ENCODE measurements at regions not wholly inside any gene's neighbourhood (a gene's known extent, or its start where the extent isn't known, plus 50 kb on each side); places are given as distances from the start of the nearest gene placed in this dataset.

DNA sequence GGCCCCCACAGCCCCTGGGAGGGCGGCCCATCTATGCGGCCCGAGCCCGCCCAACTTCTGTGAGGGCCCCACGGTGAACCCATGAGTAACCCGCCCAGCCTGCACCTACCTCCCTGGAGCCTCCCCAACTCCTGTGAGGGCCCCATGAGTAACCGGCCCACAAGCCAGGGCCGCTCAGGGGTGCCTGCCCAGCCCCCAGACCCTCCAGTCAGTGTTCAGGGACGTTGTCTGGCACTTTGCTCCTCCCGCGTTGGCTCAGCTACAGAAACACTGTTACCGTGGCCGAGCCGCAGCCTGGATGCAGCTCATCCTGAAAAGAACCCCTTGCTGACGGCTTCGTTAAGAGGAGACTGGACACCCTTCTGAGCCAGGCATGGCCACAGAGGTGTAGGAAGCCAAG, 179.6 kb downstream of the BRD1 start:
- H3K4me3 ChIP-seq (ENCODE audit: low read depth, low read length) = no peak overlapping the region
- TF ChIP-seq, protein P1, sequence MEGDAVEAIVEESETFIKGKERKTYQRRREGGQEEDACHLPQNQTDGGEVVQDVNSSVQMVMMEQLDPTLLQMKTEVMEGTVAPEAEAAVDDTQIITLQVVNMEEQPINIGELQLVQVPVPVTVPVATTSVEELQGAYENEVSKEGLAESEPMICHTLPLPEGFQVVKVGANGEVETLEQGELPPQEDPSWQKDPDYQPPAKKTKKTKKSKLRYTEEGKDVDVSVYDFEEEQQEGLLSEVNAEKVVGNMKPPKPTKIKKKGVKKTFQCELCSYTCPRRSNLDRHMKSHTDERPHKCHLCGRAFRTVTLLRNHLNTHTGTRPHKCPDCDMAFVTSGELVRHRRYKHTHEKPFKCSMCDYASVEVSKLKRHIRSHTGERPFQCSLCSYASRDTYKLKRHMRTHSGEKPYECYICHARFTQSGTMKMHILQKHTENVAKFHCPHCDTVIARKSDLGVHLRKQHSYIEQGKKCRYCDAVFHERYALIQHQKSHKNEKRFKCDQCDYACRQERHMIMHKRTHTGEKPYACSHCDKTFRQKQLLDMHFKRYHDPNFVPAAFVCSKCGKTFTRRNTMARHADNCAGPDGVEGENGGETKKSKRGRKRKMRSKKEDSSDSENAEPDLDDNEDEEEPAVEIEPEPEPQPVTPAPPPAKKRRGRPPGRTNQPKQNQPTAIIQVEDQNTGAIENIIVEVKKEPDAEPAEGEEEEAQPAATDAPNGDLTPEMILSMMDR (IDR thresholded peaks at IDR 0.05; ENCODE audit: borderline replicate concordance, insufficient read depth, low read depth, low read length) = no peak

- H3K4me3 ChIP-seq (ENCODE audit: low read depth, low read length) = no peak overlapping the region
- TF ChIP-seq, protein P1 (IDR thresholded peaks at IDR 0.05; ENCODE audit: borderline replicate concordance, insufficient read depth, low read depth, low read length) = no peak
Measured at GRCh38 chr22:49647627-49648026, 180.0 kb downstream of the BRD1 start.

GRCh38 chr22:49646876-49647275, 180.8 kb downstream of the BRD1 start:
- no peak overlapping the region for H3K4me3 ChIP-seq (ENCODE audit: low read depth, low read length)
- TF ChIP-seq, protein P1 (IDR thresholded peaks at IDR 0.05; ENCODE audit: borderline replicate concordance, insufficient read depth, low read depth, low read length) = no peak

DNA sequence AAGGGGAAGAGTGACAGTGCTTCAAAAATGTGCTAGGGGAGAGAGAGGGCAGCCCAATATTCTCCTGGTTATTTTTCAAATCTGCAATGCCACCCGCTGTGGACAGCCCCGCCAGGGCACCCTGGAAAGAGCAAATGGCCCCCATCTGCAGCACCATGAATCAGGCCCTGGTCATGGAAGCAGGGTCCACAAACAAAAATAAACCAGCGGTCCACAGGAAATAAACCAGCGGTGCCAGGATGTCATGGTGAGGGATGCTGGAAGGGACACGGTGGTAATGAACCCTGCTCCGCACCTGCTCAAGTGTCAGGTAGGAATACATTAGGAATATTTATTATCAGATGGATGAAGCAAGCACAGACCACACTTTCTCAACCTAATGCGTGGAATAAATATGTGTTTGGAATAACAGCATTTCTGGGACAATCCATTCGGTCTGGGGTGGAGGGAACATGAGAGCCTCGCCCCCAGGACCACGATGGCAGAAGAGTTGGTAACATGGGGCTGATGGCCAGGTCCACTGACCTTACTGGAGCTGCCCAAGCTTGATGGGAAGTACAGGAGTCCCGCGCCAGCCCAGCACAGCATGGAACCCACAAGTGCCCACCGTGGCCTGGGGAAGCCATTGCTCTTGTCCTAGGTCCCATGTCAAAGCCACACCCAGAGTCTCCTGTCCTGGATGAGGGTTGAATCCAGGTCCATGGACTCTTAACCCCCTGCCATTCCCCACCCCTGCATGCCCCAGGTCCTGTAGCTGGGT, 181.7 kb downstream of the BRD1 start:
- TF ChIP-seq, protein P1 (IDR thresholded peaks at IDR 0.05; ENCODE audit: borderline replicate concordance, insufficient read depth, low read depth, low read length) = no peak
- H3K4me3 ChIP-seq (ENCODE audit: low read depth, low read length) = no peak overlapping the region

DNA sequence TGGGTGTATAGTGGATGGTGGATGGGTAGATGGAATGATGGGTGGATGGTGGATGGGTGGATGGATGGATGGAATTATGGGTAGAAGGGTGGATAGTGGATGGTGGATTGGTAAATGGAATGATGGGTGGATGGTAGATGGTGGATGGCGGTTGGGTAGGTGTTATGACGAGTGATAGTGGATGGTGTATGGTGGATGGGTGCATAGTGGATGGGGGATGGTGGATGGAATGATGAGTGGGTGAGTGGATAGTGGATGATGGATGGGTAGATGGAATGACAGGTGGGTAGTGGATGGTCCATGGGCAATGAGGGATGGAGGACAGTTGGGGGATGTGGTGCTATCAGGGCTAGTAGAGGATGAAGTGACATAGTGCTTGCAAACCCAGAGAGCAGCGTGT, 182.4 kb downstream of the BRD1 start:
- TF ChIP-seq, protein P1 (IDR thresholded peaks at IDR 0.05; ENCODE audit: borderline replicate concordance, insufficient read depth, low read depth, low read length) = no peak
- H3K4me3 ChIP-seq (ENCODE audit: low read depth, low read length) = no peak overlapping the region

- H3K4me3 ChIP-seq (ENCODE audit: low read depth, low read length) = no peak overlapping the region
- TF ChIP-seq, protein P1 (IDR thresholded peaks at IDR 0.05; ENCODE audit: borderline replicate concordance, insufficient read depth, low read depth, low read length) = no peak
Measured at GRCh38 chr22:49643998-49644397, 183.7 kb downstream of the BRD1 start.

DNA sequence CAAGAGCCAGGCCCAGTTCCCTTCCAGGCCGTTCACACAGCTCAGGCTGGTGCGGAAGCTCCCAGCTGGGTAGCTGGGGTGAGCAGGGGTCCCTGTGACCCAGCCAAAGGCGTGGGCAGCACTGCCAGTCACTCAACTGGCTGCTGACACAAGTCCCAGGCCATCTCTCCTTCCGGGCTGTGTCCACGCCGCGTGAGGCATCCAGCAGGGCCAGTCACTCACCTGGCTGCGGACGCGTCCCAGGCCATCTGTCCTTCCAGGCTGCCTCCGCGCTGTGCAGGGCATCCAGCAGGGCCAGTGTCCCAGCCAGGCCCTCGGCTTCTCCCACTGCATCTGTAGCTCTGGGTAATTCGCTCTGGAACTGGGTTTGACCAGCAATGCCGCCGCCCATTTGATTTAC, 184.2 kb downstream of the BRD1 start:
- TF ChIP-seq, protein P1 (IDR thresholded peaks at IDR 0.05; ENCODE audit: borderline replicate concordance, insufficient read depth, low read depth, low read length) = no peak
- no peak overlapping the region for H3K4me3 ChIP-seq (ENCODE audit: low read depth, low read length)
